KOPT-K1 (cell line): ENCODE measurements at regions not wholly inside any gene's neighbourhood (a gene's known extent, or its start where the extent isn't known, plus 50 kb on each side); places are given as distances from the start of the nearest gene placed in this dataset.

ENCODE experiments used
- H3K27ac ChIP-seq: fragments of 200-600 bp; sonication (generic); 2 replicates; pipeline ENCODE4 v1.5.1; 2016; ENCODE audit warnings: antibody characterized with exemption, mild to moderate bottlenecking, low read depth, low read length; ENCODE audit not compliant: poor library complexity, severe bottlenecking
- H3K36me3 ChIP-seq: fragments of 200-600 bp; sonication (generic); 2 replicates; pipeline ENCODE4 v1.5.1; 2017; ENCODE audit warnings: antibody characterized with exemption, mild to moderate bottlenecking, low read length, moderate library complexity; ENCODE audit not compliant: insufficient read depth
- H3K9me3 ChIP-seq: fragments of 200-600 bp; sonication (generic); 2 replicates; pipeline ENCODE4 v1.5.1; 2017; ENCODE audit warnings: antibody characterized with exemption, low read length, mild to moderate bottlenecking; ENCODE audit not compliant: insufficient read depth, poor library complexity, severe bottlenecking

GRCh38 chr18:986552-986951, 81.9 kb downstream of the ADCYAP1 start:
- no peaks in the 10 kb centered on the region for H3K9me3 ChIP-seq
- no peak overlapping the region for H3K27ac ChIP-seq
- H3K36me3 ChIP-seq, result no peaks in the 10 kb centered on the region

- Histone ChIP-seq H3K36me3 (no peaks in the 10 kb centered on the region), H3K27ac (no peak overlapping the region), H3K9me3 (peaks cover 4% of the 10 kb centered on the region)
Measured at GRCh38 chr18:987325-988186, 82.9 kb downstream of the ADCYAP1 start.

GRCh38 chr18:989425-989824, 84.8 kb downstream of the ADCYAP1 start:
- H3K36me3 ChIP-seq, result no peaks in the 10 kb centered on the region
- H3K9me3 ChIP-seq, result peaks cover 8% of the 10 kb centered on the region
- no peak overlapping the region for H3K27ac ChIP-seq

GRCh38 chr18:990197-990596, 85.5 kb downstream of the ADCYAP1 start:
- no peaks in the 10 kb centered on the region for H3K36me3 ChIP-seq
- no peak overlapping the region for H3K27ac ChIP-seq
- peaks cover 8% of the 10 kb centered on the region for H3K9me3 ChIP-seq

GRCh38 chr18:991441-991840, 86.8 kb downstream of the ADCYAP1 start:
- H3K36me3 ChIP-seq, result no peaks in the 10 kb centered on the region
- no peak overlapping the region for H3K27ac ChIP-seq
- peaks cover 8% of the 10 kb centered on the region for H3K9me3 ChIP-seq

- no peaks in the 10 kb centered on the region for H3K36me3 ChIP-seq
- H3K27ac ChIP-seq, result no peak overlapping the region
- peaks cover 8% of the 10 kb centered on the region for H3K9me3 ChIP-seq
Measured at GRCh38 chr18:993560-993959, 88.9 kb downstream of the ADCYAP1 start.

GRCh38 chr18:995629-996028, 91.0 kb downstream of the ADCYAP1 start:
- no peak overlapping the region for H3K27ac ChIP-seq
- H3K36me3 ChIP-seq, result no peaks in the 10 kb centered on the region
- H3K9me3 ChIP-seq, result peaks cover 8% of the 10 kb centered on the region

GRCh38 chr18:997499-997898, 92.8 kb downstream of the ADCYAP1 start:
- Histone ChIP-seq H3K9me3 (peaks cover 4% of the 10 kb centered on the region), H3K27ac (no peak overlapping the region), H3K36me3 (no peaks in the 10 kb centered on the region)

GRCh38 chr18:998936-999335, 94.3 kb downstream of the ADCYAP1 start:
- no peaks in the 10 kb centered on the region for H3K36me3 ChIP-seq
- H3K9me3 ChIP-seq, result no peaks in the 10 kb centered on the region
- H3K27ac ChIP-seq, result no peak overlapping the region

- no peak overlapping the region for H3K27ac ChIP-seq
- H3K36me3 ChIP-seq, result no peaks in the 10 kb centered on the region
- no peaks in the 10 kb centered on the region for H3K9me3 ChIP-seq
Measured at GRCh38 chr18:1002653-1003178, 98.0 kb downstream of the ADCYAP1 start.

- no peak overlapping the region for H3K27ac ChIP-seq
- no peaks in the 10 kb centered on the region for H3K36me3 ChIP-seq
- no peaks in the 10 kb centered on the region for H3K9me3 ChIP-seq
Measured at GRCh38 chr18:1003499-1003898, 98.8 kb downstream of the ADCYAP1 start.

- H3K9me3 ChIP-seq, result no peaks in the 10 kb centered on the region
- no peaks in the 10 kb centered on the region for H3K36me3 ChIP-seq
- H3K27ac ChIP-seq, result no peak overlapping the region
Measured at GRCh38 chr18:1006304-1006703, 101.6 kb downstream of the ADCYAP1 start.

GRCh38 chr18:1006965-1007364, 102.3 kb downstream of the ADCYAP1 start:
- no peaks in the 10 kb centered on the region for H3K36me3 ChIP-seq

GRCh38 chr18:1011349-1011748, 106.7 kb downstream of the ADCYAP1 start:
- Histone ChIP-seq H3K36me3 (no peaks in the 10 kb centered on the region), H3K27ac (no peak overlapping the region), H3K9me3 (no peaks in the 10 kb centered on the region)

More at GRCh38 chr18:1006965-1007364, 102.3 kb downstream of the ADCYAP1 start:
- Histone ChIP-seq H3K9me3 (no peaks in the 10 kb centered on the region), H3K27ac (no peak overlapping the region)

GRCh38 chr18:1012775-1013174, 108.1 kb downstream of the ADCYAP1 start:
- H3K9me3 ChIP-seq, result no peaks in the 10 kb centered on the region
- H3K36me3 ChIP-seq, result no peaks in the 10 kb centered on the region
- no peak overlapping the region for H3K27ac ChIP-seq

GRCh38 chr18:1013951-1014350, 109.3 kb downstream of the ADCYAP1 start:
- Histone ChIP-seq H3K36me3 (no peaks in the 10 kb centered on the region), H3K9me3 (no peaks in the 10 kb centered on the region), H3K27ac (no peak overlapping the region)
